ENCODE measurements at regions not wholly inside any gene's neighbourhood (a gene's known extent, or its start where the extent isn't known, plus 50 kb on each side); places are given as distances from the start of the nearest gene placed in this dataset.

DNA sequence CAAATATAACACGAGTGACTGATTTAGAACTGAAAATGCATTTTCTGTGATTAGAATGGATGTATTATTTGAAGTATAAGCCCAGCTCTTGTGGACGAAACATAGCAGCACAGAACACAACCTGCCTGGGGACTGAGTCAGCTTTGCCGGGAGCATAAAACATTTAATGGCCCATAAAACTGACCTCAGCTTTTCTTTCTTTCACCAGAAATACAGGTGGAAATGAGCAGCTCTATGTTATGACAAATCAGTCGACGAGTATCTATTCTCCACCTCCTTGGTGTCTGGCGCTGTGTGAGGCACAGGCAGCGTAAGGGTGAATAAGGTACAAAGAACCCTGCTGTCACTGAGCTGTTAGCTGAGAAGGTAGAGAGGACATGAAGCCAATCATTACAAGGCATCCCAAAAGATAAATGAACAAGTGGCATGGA, 471.6 kb upstream of the AKR1E2 start:
- TF ChIP-seq, protein P1, sequence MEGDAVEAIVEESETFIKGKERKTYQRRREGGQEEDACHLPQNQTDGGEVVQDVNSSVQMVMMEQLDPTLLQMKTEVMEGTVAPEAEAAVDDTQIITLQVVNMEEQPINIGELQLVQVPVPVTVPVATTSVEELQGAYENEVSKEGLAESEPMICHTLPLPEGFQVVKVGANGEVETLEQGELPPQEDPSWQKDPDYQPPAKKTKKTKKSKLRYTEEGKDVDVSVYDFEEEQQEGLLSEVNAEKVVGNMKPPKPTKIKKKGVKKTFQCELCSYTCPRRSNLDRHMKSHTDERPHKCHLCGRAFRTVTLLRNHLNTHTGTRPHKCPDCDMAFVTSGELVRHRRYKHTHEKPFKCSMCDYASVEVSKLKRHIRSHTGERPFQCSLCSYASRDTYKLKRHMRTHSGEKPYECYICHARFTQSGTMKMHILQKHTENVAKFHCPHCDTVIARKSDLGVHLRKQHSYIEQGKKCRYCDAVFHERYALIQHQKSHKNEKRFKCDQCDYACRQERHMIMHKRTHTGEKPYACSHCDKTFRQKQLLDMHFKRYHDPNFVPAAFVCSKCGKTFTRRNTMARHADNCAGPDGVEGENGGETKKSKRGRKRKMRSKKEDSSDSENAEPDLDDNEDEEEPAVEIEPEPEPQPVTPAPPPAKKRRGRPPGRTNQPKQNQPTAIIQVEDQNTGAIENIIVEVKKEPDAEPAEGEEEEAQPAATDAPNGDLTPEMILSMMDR (IDR thresholded peaks at IDR 0.05; ENCODE audit: low read depth, low read length, poor library complexity, severe bottlenecking) = no peak
- TF ChIP-seq EZH2phosphoT487 (IDR thresholded peaks at IDR 0.05; ENCODE audit: borderline replicate concordance, low read length) = no peak
